HAP-1 (cell line): ENCODE measurements at regions not wholly inside any gene's neighbourhood (a gene's known extent, or its start where the extent isn't known, plus 50 kb on each side); places are given as distances from the start of the nearest gene placed in this dataset.
"Not testable (repeated sequence)": the region's sequence is repeated elsewhere in the genome, so short reads cannot be mapped to it uniquely, and the experiment has no call there.

Source experiments
- DNase-seq, 2 experiments: peaks; one replicate each; pipeline ENCODE4 v3.0.0-alpha.2; 2016 to 2020; ENCODE audit warnings: low spot score in 2 of 2
- H3K27me3 ChIP-seq: fragments of 250-450 bp; sonication (Bioruptor Pico); 2 replicates; pipeline ENCODE4 v1.5.1; 2020; ENCODE audit warnings: low read depth, mild to moderate bottlenecking, moderate library complexity
- H3K36me3 ChIP-seq: fragments of 250-450 bp; sonication (Bioruptor Pico); replicated peaks from 2 replicates; pipeline ENCODE4 v1.5.1; 2020; ENCODE audit warnings: mild to moderate bottlenecking
- H3K4me1 ChIP-seq: fragments of 250-450 bp; sonication (Bioruptor Pico); 2 replicates; pipeline ENCODE4 v1.5.1; 2020; ENCODE audit warnings: mild to moderate bottlenecking
- H3K4me3 ChIP-seq: fragments of 250-450 bp; sonication (Bioruptor Pico); 2 replicates; pipeline ENCODE4 v1.5.1; 2020; ENCODE audit warnings: mild to moderate bottlenecking, moderate library complexity
- H3K9me3 ChIP-seq: fragments of 250-450 bp; sonication (Bioruptor Pico); 2 replicates; pipeline ENCODE4 v1.5.1; 2020; ENCODE audit warnings: mild to moderate bottlenecking, moderate library complexity
- in situ Hi-C: fragments of 300-500 bp; cut with MboI; formaldehyde crosslinking; loops from 3 replicates; pipeline ENCODE4 v1.14.3; 2020; ENCODE audit warnings: low sequenced_read_pairs, inconsistent platforms, mixed read lengths

DNA sequence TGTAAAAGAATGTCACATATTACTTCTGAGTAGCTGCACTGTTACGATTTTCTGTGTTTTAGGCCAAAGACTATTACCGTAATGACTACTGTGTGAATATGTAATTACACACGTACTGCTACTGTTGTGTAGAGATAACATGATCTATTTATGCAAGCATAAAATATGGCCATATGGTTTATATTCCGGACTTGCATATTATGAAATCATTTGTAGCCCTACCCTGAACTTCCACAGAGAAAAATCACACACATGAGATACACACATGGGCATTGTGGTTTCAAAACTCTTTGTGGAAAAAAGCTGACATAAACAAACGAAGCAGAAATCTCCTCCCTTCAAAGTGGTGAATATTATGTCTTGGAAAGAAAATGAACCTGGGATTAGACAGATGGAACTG is 373.0 kb upstream of the ADAMTS5 start:
- H3K9me3 ChIP-seq: no peaks in the 10 kb centered on the region
- H3K4me1 ChIP-seq: no peaks in the 10 kb centered on the region
- H3K36me3 ChIP-seq: no peaks in the 10 kb centered on the region
- in situ Hi-C loops: no loop called here
- no peak for DNase-seq
- no peaks in the 10 kb centered on the region for H3K27me3 ChIP-seq
- no peak overlapping the region for H3K4me3 ChIP-seq

DNA sequence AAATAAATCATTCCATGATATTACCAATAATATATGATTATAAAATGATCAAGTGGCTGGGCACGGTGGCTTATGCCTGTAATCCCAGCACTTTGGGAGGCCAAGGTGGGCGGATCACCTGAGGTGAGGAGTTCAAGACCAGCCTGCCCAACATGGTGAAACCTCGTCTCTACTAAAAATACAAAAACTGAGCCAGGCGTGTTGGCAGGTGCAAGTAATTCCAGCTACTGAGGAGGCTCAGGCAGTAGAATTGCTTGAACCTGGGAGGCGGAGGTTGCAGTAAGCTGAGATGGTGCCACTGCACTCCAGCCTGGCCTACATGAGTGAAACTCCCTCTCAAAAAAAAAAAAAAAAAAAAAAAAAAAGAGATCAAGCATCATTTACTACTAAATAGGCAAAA is 371.1 kb upstream of the ADAMTS5 start:
- H3K4me3 ChIP-seq, in situ Hi-C loops, DNase-seq, H3K9me3 ChIP-seq, H3K27me3 ChIP-seq, H3K4me1 ChIP-seq, H3K36me3 ChIP-seq: not testable (repeated sequence)

DNA sequence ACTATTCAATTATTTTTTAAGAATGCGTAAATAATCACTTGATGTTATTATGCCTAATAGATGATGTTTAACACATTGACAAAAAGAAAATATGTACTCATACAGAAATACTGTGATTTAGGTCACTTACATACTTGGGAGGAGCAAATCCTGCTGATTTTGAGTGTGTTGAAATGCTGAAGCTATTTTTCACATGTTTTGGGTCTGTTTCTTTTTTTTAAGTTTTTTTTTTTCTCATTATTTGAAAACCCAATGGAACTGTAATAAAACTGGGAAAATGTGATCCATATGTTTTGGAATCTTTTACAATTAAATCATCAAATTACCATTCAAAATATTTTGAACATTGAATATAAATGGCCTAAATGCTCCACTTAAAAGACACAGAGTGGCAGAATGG is 366.2 kb upstream of the ADAMTS5 start:
- in situ Hi-C loops: no loop called here
- Histone ChIP-seq H3K27me3 (no peaks in the 10 kb centered on the region), H3K4me1 (no peaks in the 10 kb centered on the region), H3K9me3 (no peaks in the 10 kb centered on the region), H3K4me3 (no peak overlapping the region), H3K36me3 (no peaks in the 10 kb centered on the region)
- no peak for DNase-seq

DNA sequence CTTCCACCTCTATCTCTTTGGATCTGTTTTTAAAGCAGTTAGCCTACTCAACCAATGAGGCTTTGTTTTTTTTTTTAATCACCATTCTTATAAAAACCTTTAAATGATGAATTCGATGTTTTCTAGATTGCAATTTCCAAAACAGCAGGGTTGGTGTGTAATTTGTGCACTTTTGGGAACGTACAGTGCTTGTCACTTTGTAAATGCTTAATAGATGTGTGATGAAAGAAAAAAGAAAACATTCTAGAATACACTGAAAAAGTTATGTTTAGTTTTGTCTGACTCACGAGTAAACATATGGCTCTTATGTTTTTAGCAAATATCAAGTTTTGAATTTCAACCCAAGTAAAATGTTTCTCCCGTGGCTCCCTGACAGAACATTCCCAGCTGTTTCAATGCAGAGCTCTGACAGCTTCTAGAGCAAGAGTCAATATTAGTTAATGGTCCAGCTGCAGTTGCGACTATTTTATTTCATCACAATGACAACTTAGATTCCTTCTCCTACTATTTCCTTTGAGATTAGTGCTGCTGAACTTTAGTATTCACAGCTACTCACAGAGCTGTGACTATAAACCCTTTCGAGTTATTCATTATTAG is 362.5 kb upstream of the ADAMTS5 start:
- Histone ChIP-seq H3K4me3 (no peak overlapping the region), H3K9me3 (no peaks in the 10 kb centered on the region), H3K4me1 (no peaks in the 10 kb centered on the region), H3K36me3 (no peaks in the 10 kb centered on the region), H3K27me3 (no peaks in the 10 kb centered on the region)
- DNase-seq: no peak
- in situ Hi-C loops: no loop called here

DNA sequence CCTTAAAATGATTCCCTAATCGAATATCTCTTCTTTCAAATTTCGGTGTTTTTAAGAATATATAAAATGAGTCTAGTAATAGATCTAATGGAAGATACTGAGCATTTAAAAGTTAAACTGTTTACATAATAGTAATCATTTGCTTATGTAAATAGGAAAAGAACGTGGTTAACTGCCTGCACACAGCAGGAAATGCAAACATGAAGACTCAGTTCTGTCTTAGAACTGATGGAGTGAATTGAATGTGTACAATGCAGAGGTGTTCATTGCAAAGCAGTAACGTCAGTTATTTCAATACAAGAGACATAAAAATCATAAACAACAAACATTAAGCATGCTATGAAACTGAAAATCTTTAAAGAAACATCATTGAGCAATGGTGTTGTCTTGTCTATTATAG is 359.4 kb upstream of the ADAMTS5 start:
- no peaks in the 10 kb centered on the region for H3K4me1 ChIP-seq
- H3K36me3 ChIP-seq: no peaks in the 10 kb centered on the region
- no peak overlapping the region for H3K4me3 ChIP-seq
- H3K27me3 ChIP-seq: no peaks in the 10 kb centered on the region
- in situ Hi-C loops: no loop called here
- no peak for DNase-seq
- no peaks in the 10 kb centered on the region for H3K9me3 ChIP-seq

DNA sequence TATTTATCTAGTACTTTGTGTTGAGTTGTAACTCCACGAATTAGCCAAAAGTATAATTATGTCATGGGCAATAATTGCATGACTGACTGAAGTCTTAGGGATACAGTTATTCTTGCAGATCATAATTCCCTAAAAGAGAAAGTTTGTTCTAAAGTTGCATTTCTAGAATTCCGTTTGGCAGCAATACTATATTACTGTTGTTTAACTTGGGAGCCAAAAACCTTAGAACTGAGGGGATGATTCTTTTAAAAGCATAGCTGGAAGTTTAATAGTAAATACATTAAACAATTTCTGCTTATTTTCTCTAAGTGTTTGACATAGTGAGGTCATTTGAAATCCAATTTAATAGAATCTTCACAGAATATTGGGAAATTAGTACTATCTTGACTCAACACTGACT is 356.4 kb upstream of the ADAMTS5 start:
- no peaks in the 10 kb centered on the region for H3K4me1 ChIP-seq
- in situ Hi-C loops: no loop called here
- H3K9me3 ChIP-seq: no peaks in the 10 kb centered on the region
- no peaks in the 10 kb centered on the region for H3K36me3 ChIP-seq
- no peaks in the 10 kb centered on the region for H3K27me3 ChIP-seq
- no peak for DNase-seq
- H3K4me3 ChIP-seq: no peak overlapping the region

DNA sequence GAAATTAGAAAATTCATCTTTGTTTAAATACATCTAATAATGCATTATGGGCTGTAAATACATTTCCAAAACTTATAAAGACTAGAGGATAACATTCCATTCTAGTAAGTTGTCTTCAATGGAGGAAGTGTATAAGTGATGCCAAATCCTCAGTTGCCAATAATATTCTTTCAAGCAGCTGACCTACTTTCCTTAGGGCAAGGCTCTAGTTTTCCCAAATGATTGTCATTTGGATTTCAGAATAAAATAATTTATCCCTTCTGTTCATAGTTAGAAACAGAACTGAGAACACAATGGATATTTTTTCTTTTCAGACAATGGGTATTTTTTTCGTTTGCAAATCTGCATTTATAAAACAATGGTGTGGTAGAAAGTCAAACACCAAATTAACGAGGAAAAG is 354.9 kb upstream of the ADAMTS5 start:
- no peaks in the 10 kb centered on the region for H3K4me1 ChIP-seq
- H3K36me3 ChIP-seq: no peaks in the 10 kb centered on the region
- no peak for DNase-seq
- in situ Hi-C loops: no loop called here
- no peaks in the 10 kb centered on the region for H3K27me3 ChIP-seq
- no peaks in the 10 kb centered on the region for H3K9me3 ChIP-seq
- H3K4me3 ChIP-seq: no peak overlapping the region

DNA sequence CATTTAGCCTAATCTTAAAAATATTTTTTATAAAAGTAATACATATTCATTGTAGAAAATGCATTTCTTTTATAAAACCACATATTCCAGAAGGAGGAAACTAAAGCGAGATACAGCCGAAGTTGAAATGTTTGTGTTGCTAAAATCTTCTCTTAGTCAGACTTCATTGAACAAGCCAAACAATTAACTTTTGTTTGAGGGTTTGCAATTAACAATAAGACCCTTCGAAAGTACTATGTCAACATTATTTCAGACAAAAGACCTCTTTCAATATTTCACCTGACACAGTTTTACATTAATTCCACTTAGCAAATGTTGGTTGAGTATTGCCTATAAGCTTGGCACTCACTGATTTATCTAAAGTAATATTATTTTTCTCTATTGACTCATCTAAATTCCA is 354.0 kb upstream of the ADAMTS5 start:
- Histone ChIP-seq H3K27me3 (no peaks in the 10 kb centered on the region), H3K9me3 (no peaks in the 10 kb centered on the region), H3K4me1 (no peaks in the 10 kb centered on the region), H3K36me3 (no peaks in the 10 kb centered on the region), H3K4me3 (no peak overlapping the region)
- DNase-seq: no peak
- in situ Hi-C loops: no loop called here

DNA sequence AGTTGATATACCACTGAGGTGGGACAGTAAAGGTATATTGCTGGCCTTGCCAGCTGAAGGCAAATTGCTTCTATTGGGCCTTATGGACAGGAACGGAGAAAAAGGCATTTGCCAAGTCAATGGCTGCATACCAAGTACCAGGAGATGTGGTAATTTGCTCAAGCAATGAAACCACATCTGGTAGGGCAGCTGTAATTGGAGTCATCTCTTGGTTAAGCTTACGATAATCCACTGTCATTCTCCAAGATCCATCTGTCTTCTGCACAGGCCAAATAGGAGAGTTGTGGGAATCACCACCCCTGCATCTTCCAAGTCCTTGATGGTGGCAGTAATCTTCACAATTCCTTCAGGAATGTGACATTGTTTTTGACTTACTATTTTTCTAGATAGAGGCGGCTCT is 350.7 kb upstream of the ADAMTS5 start:
- in situ Hi-C loops, H3K4me3 ChIP-seq, H3K4me1 ChIP-seq, H3K36me3 ChIP-seq, DNase-seq, H3K9me3 ChIP-seq, H3K27me3 ChIP-seq: not testable (repeated sequence)

DNA sequence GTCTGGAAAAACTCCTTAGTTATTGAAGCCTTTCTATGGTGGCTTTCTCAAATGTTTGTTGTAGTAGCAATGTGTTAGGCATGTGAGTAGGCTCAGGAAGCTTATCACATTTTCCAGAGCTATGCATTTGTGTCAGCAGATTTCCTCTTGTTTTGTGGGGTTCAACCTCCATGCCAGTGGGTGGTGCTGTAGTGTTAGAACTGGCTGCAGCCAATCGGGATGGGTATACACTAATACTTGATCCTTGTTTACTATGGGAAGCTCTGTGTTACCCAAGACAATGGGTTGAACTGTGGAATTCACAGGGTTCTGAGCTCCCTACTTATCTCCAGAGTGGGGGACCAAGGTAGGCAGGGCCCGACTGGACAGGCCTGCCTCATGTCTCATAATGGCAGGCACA is 348.5 kb upstream of the ADAMTS5 start:
- no peak for DNase-seq
- in situ Hi-C loops: no loop called here
- no peaks in the 10 kb centered on the region for H3K4me1 ChIP-seq

DNA sequence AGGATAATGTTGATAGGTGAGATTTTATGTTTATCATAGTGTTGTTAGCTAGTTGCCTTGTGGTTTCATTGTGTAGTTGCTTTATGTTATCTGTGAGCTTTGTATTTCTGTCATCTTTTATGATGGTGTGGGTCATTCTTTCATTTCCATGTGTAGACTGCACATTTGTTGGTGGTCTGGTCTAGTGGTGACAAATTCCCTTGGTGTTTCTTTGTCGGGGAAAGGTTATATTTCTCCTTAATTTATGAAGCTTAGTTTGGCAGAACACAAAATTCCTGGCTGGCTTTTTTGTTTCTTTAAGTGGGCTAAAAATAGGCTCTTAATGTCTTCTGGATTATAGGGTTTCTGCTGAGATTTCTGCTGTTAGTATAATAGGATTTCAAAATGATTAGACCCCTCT is 347.2 kb upstream of the ADAMTS5 start:
- H3K9me3 ChIP-seq: no peaks in the 10 kb centered on the region
- DNase-seq: no peak
- no peaks in the 10 kb centered on the region for H3K36me3 ChIP-seq
- H3K4me1 ChIP-seq: no peaks in the 10 kb centered on the region
- in situ Hi-C loops: no loop called here
- no peak overlapping the region for H3K4me3 ChIP-seq
- no peaks in the 10 kb centered on the region for H3K27me3 ChIP-seq

More for the DNA sequence above, 348.5 kb upstream of the ADAMTS5 start:
- Histone ChIP-seq H3K27me3 (no peaks in the 10 kb centered on the region), H3K36me3 (no peaks in the 10 kb centered on the region), H3K4me3 (no peak overlapping the region), H3K9me3 (no peaks in the 10 kb centered on the region)

DNA sequence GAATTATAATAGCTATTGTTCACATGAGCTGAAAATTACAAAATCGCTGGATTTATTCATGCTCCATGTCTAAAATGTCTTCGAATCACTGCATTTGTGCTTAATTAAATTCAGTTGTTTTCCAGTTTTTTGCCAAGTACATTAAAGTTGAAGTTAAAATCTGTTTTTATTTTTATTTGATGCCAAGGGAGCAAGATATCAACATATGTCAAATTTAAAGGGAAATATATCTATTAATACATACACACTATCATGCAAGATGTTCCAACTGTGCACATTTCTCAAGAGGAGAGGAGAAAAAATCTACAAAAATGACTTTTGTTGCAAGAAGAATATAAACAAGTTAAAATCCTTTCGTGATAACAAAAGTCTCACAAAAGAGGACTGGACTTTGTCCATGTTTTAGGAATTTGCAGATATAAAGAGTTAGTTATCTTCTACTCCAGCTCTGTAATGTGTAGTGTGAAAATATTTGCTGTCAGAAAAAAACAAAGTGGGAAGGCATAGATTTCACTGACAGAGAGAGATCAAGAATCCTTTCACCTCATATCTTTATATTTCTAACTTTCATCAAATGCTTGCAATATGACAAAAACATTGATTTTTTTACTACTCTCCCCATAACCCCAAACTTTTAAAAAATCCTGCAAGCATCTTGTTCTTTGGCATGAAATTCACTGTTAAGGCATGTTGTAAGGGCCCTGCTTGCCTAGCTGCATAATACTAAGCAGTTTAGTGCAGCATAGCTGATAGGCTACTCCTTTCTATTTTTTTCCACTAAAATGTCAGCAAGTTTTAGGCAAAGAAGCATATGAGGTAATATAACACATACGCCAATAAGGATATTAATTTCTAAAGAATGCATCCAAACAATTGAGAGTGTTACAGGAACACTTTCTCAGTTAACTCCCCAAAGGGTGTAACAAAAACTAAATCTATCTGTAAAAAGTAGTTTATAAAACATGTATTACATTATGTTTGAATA is 340.2 kb upstream of the ADAMTS5 start:
- Histone ChIP-seq H3K4me1 (no peaks in the 10 kb centered on the region), H3K27me3 (no peaks in the 10 kb centered on the region), H3K9me3 (no peaks in the 10 kb centered on the region), H3K36me3 (no peaks in the 10 kb centered on the region), H3K4me3 (no peak overlapping the region)
- in situ Hi-C loops: no loop called here
- DNase-seq: no peak

DNA sequence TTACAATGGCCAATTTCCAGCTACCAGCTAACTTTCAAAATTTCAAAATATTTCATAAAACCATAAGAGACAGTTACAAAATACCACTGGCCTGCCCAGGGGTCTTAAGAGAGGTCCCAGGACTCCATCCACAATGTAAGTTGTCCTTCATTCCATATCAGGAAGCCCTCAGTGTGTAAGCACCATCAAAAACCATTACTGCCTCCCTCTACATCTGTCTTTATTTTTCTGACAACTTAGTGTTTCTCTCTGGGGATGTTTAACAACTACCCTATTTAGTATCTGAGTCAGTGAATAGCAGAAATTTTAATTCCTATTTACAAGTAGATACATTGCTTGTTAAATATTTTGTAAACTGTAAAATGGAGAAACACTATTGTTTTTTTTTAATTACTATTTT is 339.3 kb upstream of the ADAMTS5 start:
- Histone ChIP-seq H3K36me3 (no peaks in the 10 kb centered on the region), H3K4me1 (no peaks in the 10 kb centered on the region), H3K4me3 (no peak overlapping the region), H3K27me3 (no peaks in the 10 kb centered on the region), H3K9me3 (no peaks in the 10 kb centered on the region)
- in situ Hi-C loops: no loop called here
- no peak for DNase-seq

DNA sequence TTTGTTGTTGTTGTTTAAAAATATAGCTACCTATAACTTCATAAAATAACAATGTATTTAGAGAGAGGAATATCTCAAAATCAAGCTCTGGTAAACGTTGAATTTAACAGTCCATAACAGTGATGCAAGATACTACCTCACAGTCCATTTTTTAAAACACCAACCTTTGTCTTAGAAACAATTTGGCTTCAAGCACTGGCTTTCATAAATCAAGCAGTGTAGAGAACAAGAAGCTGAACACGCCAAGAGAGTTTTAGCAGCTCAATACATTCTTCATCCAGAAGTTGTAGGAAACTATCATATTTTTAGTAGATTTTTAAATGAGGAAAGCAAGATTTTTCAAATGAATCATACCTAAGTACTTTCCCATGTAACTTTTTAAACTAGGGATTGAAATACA is 334.3 kb upstream of the ADAMTS5 start:
- no peaks in the 10 kb centered on the region for H3K36me3 ChIP-seq
- no peak overlapping the region for H3K4me3 ChIP-seq
- H3K27me3 ChIP-seq: no peaks in the 10 kb centered on the region
- no peak for DNase-seq
- in situ Hi-C loops: no loop called here
- H3K9me3 ChIP-seq: no peaks in the 10 kb centered on the region
- no peaks in the 10 kb centered on the region for H3K4me1 ChIP-seq
